Anterior cingulate cortex (tissue), 58 donors: ENCODE measurements at regions not wholly inside any gene's neighbourhood (a gene's known extent, or its start where the extent isn't known, plus 50 kb on each side); places are given as distances from the start of the nearest gene placed in this dataset.
"Not testable (repeated sequence)": the region's sequence is repeated elsewhere in the genome, so short reads cannot be mapped to it uniquely, and the experiment has no call there.

Experiments
- DNase-seq, 58 donors: peaks; one replicate each; lab custom pipeline; 2025; lab: John Stamatoyannopoulos, UW

- DNase-seq: peak in 3 of 58 donors; percentile 2 to 32 (median 9)
Measured at GRCh38 chr14:52124791-52125684, 56.2 kb upstream of the NID2 start.

GRCh38 chr14:52122163-52122562, 53.3 kb upstream of the NID2 start:
- DNase-seq: not testable (repeated sequence)

- no peak for DNase-seq
Measured at GRCh38 chr14:52121441-52121840, 52.6 kb upstream of the NID2 start.

- DNase-seq: peak in 41 of 58 donors; percentile 1 to 82 (median 48)
Measured at GRCh38 chr14:52119030-52119429, 50.2 kb upstream of the NID2 start.
